HCT116 (cell line): ENCODE measurements at regions not wholly inside any gene's neighbourhood (a gene's known extent, or its start where the extent isn't known, plus 50 kb on each side); places are given as distances from the start of the nearest gene placed in this dataset.

Source experiments
- ATAC-seq: fragments of 200-7000 bp; cut with Tn5 transposase; 2 replicates; pipeline ENCODE4 v1.9.1; 2020; ENCODE audit warnings: mild to moderate bottlenecking, moderate library complexity
- BruUV-seq: library from RNA; stranded (reverse); fragments of 400-500 nt; replicated peaks from 2 replicates; lab custom pipeline; 2021; lab: Mats Ljungman, UMichigan
- CTCF ChIA-PET: fragments of 300-600 bp; sonication (Branson Sonifier 250); formaldehyde crosslinking; loops from one replicate; lab custom pipeline; 2021; ENCODE audit warnings: antibody characterized with exemption; lab: Charles Lee
- POLR2A ChIA-PET: fragments of 300-600, 350-600 bp; sonication (Branson Sonifier 250); formaldehyde crosslinking; loops from one replicate; lab custom pipeline; 2021; ENCODE audit warnings: antibody characterized with exemption; lab: Charles Lee
- RAD21 ChIA-PET, 2 experiments: fragments of 300-600 bp; sonication (Branson Sonifier 250); formaldehyde crosslinking; loops; one replicate each; lab custom pipeline; 2023; ENCODE audit warnings: low total read pairs in 2 of 2; ENCODE audit not compliant: uncharacterized antibody in 2 of 2, unreplicated experiment in 2 of 2, low non-redundant PET in 1 of 2; lab: Charles Lee
- DNase-seq: peaks from one replicate; pipeline ENCODE4 v3.0.0-alpha.2; 2010; ENCODE audit warnings: low read depth, low spot score
- H2AFZ ChIP-seq: fragments of 200-600 bp; shearing (Covaris generic), sonication (generic); 2 replicates; pipeline ENCODE4 v1.6.1; 2017; ENCODE audit warnings: low read depth, mixed run types, mixed read lengths, antibody characterized with exemption, low read length; ENCODE audit not compliant: poor library complexity, severe bottlenecking
- H3K27ac ChIP-seq: 2 replicates; pipeline ENCODE4 v1.5.1; 2012; ENCODE audit warnings: low read depth, low read length
- H3K27me3 ChIP-seq: fragments of 200-600 bp; sonication (generic); 2 replicates; pipeline ENCODE4 v1.6.1; 2016; ENCODE audit warnings: mixed run types, low read length, mixed read lengths; ENCODE audit not compliant: insufficient read depth
- H3K36me3 ChIP-seq, 2 experiments: fragments of 200-500 bp in 1 of 2; fragments of 200-600 bp in 1 of 2; sonication (Bioruptor generic) in 1 of 2; sonication (generic) in 1 of 2; 2 replicates each; pipeline versions ENCODE4 v1.5.1 to v1.6.1; 2014 to 2016; ENCODE audit warnings: low read length in 2 of 2, inconsistent platforms in 1 of 2, mixed read lengths in 1 of 2, mixed run types in 1 of 2; ENCODE audit not compliant: insufficient read depth in 2 of 2, control insufficient read depth in 1 of 2
- H3K4me1 ChIP-seq, 2 experiments: fragments of 200-600 bp in 1 of 2; sonication (generic) in 1 of 2; 2 replicates each; pipeline versions ENCODE4 v1.5.1 to v1.6.1; 2012 to 2017; ENCODE audit warnings: low read length in 2 of 2, inconsistent platforms in 1 of 2, mild to moderate bottlenecking in 1 of 2, mixed read lengths in 1 of 2, mixed run types in 1 of 2, moderate library complexity in 1 of 2; ENCODE audit not compliant: insufficient read depth in 2 of 2, control insufficient read depth in 1 of 2
- H3K4me2 ChIP-seq: fragments of 200-600 bp; sonication (generic); 2 replicates; pipeline ENCODE4 v1.6.1; 2017; ENCODE audit warnings: mixed run types, low read length, mixed read lengths
- H3K4me3 ChIP-seq, 2 experiments: fragments of 200-600 bp in 1 of 2; sonication (generic) in 1 of 2; replicated peaks in 1 of 2; 2 replicates each; pipeline ENCODE4 v1.5.1; 2011 to 2016; ENCODE audit warnings: low read length in 2 of 2, control low read depth in 1 of 2, low read depth in 1 of 2, mild to moderate bottlenecking in 1 of 2, mixed read lengths in 1 of 2, mixed run types in 1 of 2
- H3K79me2 ChIP-seq: fragments of 200-600 bp; sonication (generic); 2 replicates; pipeline ENCODE4 v1.6.1; 2017; ENCODE audit warnings: mild to moderate bottlenecking, mixed run types, low read length, moderate library complexity, mixed read lengths; ENCODE audit not compliant: insufficient read depth
- H3K9ac ChIP-seq: fragments of 200-600 bp; sonication (generic); 2 replicates; pipeline ENCODE4 v1.6.1; 2016; ENCODE audit warnings: low read length, mixed read lengths
- H3K9me2 ChIP-seq: fragments of 200-600 bp; sonication (generic), shearing (Covaris generic); 2 replicates; pipeline ENCODE4 v1.6.1; 2017; ENCODE audit warnings: mixed run types, mild to moderate bottlenecking, moderate library complexity; ENCODE audit not compliant: insufficient read depth
- H3K9me3 ChIP-seq, 2 experiments: fragments of 200-500 bp in 1 of 2; fragments of 200-600 bp in 1 of 2; sonication (Bioruptor generic) in 1 of 2; sonication (generic) in 1 of 2; 2 replicates each; pipeline ENCODE4 v1.6.1; 2014 to 2017; ENCODE audit warnings: low read length in 2 of 2, mixed read lengths in 2 of 2, inconsistent platforms in 1 of 2, low read depth in 1 of 2, mild to moderate bottlenecking in 1 of 2, mixed run types in 1 of 2, moderate library complexity in 1 of 2; ENCODE audit not compliant: control insufficient read depth in 1 of 2, insufficient read depth in 1 of 2
- H4K20me1 ChIP-seq: fragments of 200-600 bp; sonication (generic), shearing (Covaris generic); 2 replicates; pipeline ENCODE4 v1.6.1; 2017; ENCODE audit warnings: mixed run types, mild to moderate bottlenecking, moderate library complexity; ENCODE audit not compliant: insufficient read depth
- EZH2 ChIP-seq: fragments of 200-600 bp; sonication (generic); IDR thresholded peaks from 2 replicates; pipeline ENCODE4 v1.6.1; 2017; ENCODE audit warnings: antibody characterized with exemption, mixed run types
- EZH2phosphoT487 ChIP-seq: fragments of 200-600 bp; IDR thresholded peaks from 2 replicates; pipeline ENCODE4 v1.6.1; 2018; ENCODE audit warnings: antibody characterized with exemption, borderline replicate concordance
- FOSL1 ChIP-seq: IDR thresholded peaks from 2 replicates; pipeline ENCODE4 v1.6.1; 2012; ENCODE audit warnings: low read depth
- POLR2A ChIP-seq: IDR thresholded peaks from 2 replicates; pipeline ENCODE4 v1.7.0; 2011; ENCODE audit warnings: borderline replicate concordance; ENCODE audit not compliant: insufficient read depth, insufficient read length; ENCODE audit errors: extremely low read depth
- SIN3A ChIP-seq: IDR thresholded peaks from 2 replicates; pipeline ENCODE4 v1.6.1; 2012; ENCODE audit warnings: low read depth
- TCF7L2 ChIP-seq: IDR thresholded peaks from 2 replicates; pipeline ENCODE4 v1.7.0; 2011; ENCODE audit warnings: borderline replicate concordance, inconsistent platforms; ENCODE audit not compliant: insufficient read depth, insufficient read length; ENCODE audit errors: extremely low read depth
- intact Hi-C: fragments of 100-400 bp; cut with micrococcal nuclease; formaldehyde crosslinking; loops from 2 replicates; pipeline ENCODE4 v1.10.0; 2022
- TF ChIP-seq, protein P1 (sequence below): IDR thresholded peaks from 2 replicates; pipeline ENCODE4 v1.6.1; 2012; ENCODE audit warnings: low read depth

- H3K4me1 ChIP-seq, result no peaks in the 10 kb centered on the region
- ChIA-PET POLR2A (no interaction called here), CTCF (no interaction called here), RAD21 (no interaction called here)
- no peak overlapping the region for H3K9ac ChIP-seq
- H3K79me2 ChIP-seq, result no peaks in the 10 kb centered on the region
- H3K4me2 ChIP-seq, result no peak overlapping the region
- DNase-seq, result no peak
- H2AFZ ChIP-seq, result no peak overlapping the region
- H3K9me3 ChIP-seq, result peaks cover 0 to 9% of the 10 kb centered on the region in 2 experiments; a peak in 1 of 4 replicates
- H3K27me3 ChIP-seq, result no peaks in the 10 kb centered on the region
- intact Hi-C loops, result no loop called here
- H3K4me3 ChIP-seq, result no peak overlapping the region
- H3K9me2 ChIP-seq, result no peaks in the 10 kb centered on the region
- BruUV-seq, result no TSS peak
- no peaks in the 10 kb centered on the region for H4K20me1 ChIP-seq
- ATAC-seq, result no peak
- TF ChIP-seq, protein P1, sequence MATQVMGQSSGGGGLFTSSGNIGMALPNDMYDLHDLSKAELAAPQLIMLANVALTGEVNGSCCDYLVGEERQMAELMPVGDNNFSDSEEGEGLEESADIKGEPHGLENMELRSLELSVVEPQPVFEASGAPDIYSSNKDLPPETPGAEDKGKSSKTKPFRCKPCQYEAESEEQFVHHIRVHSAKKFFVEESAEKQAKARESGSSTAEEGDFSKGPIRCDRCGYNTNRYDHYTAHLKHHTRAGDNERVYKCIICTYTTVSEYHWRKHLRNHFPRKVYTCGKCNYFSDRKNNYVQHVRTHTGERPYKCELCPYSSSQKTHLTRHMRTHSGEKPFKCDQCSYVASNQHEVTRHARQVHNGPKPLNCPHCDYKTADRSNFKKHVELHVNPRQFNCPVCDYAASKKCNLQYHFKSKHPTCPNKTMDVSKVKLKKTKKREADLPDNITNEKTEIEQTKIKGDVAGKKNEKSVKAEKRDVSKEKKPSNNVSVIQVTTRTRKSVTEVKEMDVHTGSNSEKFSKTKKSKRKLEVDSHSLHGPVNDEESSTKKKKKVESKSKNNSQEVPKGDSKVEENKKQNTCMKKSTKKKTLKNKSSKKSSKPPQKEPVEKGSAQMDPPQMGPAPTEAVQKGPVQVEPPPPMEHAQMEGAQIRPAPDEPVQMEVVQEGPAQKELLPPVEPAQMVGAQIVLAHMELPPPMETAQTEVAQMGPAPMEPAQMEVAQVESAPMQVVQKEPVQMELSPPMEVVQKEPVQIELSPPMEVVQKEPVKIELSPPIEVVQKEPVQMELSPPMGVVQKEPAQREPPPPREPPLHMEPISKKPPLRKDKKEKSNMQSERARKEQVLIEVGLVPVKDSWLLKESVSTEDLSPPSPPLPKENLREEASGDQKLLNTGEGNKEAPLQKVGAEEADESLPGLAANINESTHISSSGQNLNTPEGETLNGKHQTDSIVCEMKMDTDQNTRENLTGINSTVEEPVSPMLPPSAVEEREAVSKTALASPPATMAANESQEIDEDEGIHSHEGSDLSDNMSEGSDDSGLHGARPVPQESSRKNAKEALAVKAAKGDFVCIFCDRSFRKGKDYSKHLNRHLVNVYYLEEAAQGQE, result no peak
- no peak for TF ChIP-seq POLR2A
- no peak for TF ChIP-seq EZH2
- TF ChIP-seq TCF7L2, result no peak
- TF ChIP-seq SIN3A, result no peak
- TF ChIP-seq FOSL1, result no peak
- TF ChIP-seq EZH2phosphoT487, result no peak
- H3K27ac ChIP-seq, result no peak overlapping the region
- H3K36me3 ChIP-seq, result no peaks in the 10 kb centered on the region
These were observed 1269.8 kb upstream of the PIK3C3 start for GRCh38 chr18:40685219-40685618.
